H1 (cell line): ENCODE measurements at regions not wholly inside any gene's neighbourhood (a gene's known extent, or its start where the extent isn't known, plus 50 kb on each side); places are given as distances from the start of the nearest gene placed in this dataset.

Experiments used
- CTCF ChIA-PET: fragments of 300-600 bp; sonication (Branson Sonifier 250); formaldehyde crosslinking; loops from one replicate; lab custom pipeline; 2021; ENCODE audit not compliant: partially characterized antibody; lab: Charles Lee
- POLR2A ChIA-PET: fragments of 300-600 bp; sonication (Branson Sonifier 250); formaldehyde crosslinking; loops from one replicate; lab custom pipeline; 2021; ENCODE audit warnings: inconsistent platforms; ENCODE audit not compliant: partially characterized antibody; lab: Charles Lee
- DNase-seq, 2 experiments: peaks; one replicate each; pipeline versions ENCODE4 v3.0.0 to v3.0.0-alpha.2; 2010 to 2022; ENCODE audit warnings: low spot score in 2 of 2, low read depth in 1 of 2, mixed read lengths in 1 of 2
- FAIRE-seq: peaks from 2 replicates; lab custom pipeline; 2011; peaks lifted over from hg19 to GRCh38; lab: Jason Lieb, UNC
- H2AFZ ChIP-seq: 2 replicates; pipeline ENCODE4 v1.8.1; 2012; ENCODE audit warnings: low read length, inconsistent platforms
- H2AK5ac ChIP-seq: 2 replicates; pipeline ENCODE4 v1.6.1; 2013; ENCODE audit warnings: low read depth, low read length
- H2BK120ac ChIP-seq: replicated peaks from 2 replicates; pipeline ENCODE3; 2013; ENCODE audit warnings: low read depth, low read length, inconsistent platforms
- H2BK12ac ChIP-seq: 2 replicates; pipeline ENCODE4 v1.6.1; 2013; ENCODE audit warnings: low read depth, low read length
- H2BK15ac ChIP-seq: 2 replicates; pipeline ENCODE4 v1.6.1; 2013; ENCODE audit warnings: low read length
- H2BK20ac ChIP-seq: 2 replicates; pipeline ENCODE4 v1.6.1; 2013; ENCODE audit warnings: low read length
- H2BK5ac ChIP-seq: 2 replicates; pipeline ENCODE4 v1.6.1; 2013; ENCODE audit warnings: low read depth, low read length
- H3K14ac ChIP-seq: 2 replicates; pipeline ENCODE4 v1.6.1; 2013; ENCODE audit warnings: inconsistent platforms; ENCODE audit not compliant: insufficient read length
- H3K18ac ChIP-seq: 2 replicates; pipeline ENCODE4 v1.6.1; 2013; ENCODE audit warnings: low read length; ENCODE audit errors: extremely low read depth
- H3K23ac ChIP-seq: 2 replicates; pipeline ENCODE4 v1.6.1; 2013; ENCODE audit warnings: inconsistent platforms; ENCODE audit not compliant: insufficient read length
- H3K23me2 ChIP-seq: 2 replicates; pipeline ENCODE4 v1.6.1; 2013; ENCODE audit warnings: low read depth, low read length
- H3K27ac ChIP-seq: 2 replicates; pipeline ENCODE4 v1.6.1; 2011; ENCODE audit warnings: low read depth, low read length, inconsistent platforms
- H3K27me3 ChIP-seq, 4 experiments: replicated peaks in 1 of 4; 1 replicate in 1 of 4; 2 replicates in 3 of 4; pipeline versions ENCODE4 v1.6.1 to v1.8.1; 2011 to 2013; ENCODE audit warnings: low read length in 3 of 4, mild to moderate bottlenecking in 3 of 4, inconsistent platforms in 2 of 4, mixed read lengths in 2 of 4, moderate library complexity in 1 of 4; ENCODE audit not compliant: control insufficient read depth in 3 of 4, insufficient read depth in 3 of 4; ENCODE audit errors: extremely low read depth in 1 of 4
- H3K36me3 ChIP-seq, 4 experiments: 2 replicates each; pipeline versions ENCODE4 v1.6.1 to v1.8.1; 2011 to 2013; ENCODE audit warnings: mild to moderate bottlenecking in 4 of 4, low read length in 3 of 4, moderate library complexity in 2 of 4, control low read depth in 1 of 4, inconsistent platforms in 1 of 4; ENCODE audit not compliant: insufficient read depth in 4 of 4, control insufficient read depth in 2 of 4
- H3K4ac ChIP-seq: replicated peaks from 2 replicates; pipeline ENCODE3; 2013; ENCODE audit warnings: low read length, low read depth, mixed read lengths, inconsistent platforms; ENCODE audit not compliant: insufficient read length
- H3K4me1 ChIP-seq, 4 experiments: replicated peaks in 1 of 4; 1 replicate in 1 of 4; 2 replicates in 3 of 4; pipeline versions ENCODE4 v1.6.1 to v1.8.1; 2011 to 2013; ENCODE audit warnings: low read length in 3 of 4, inconsistent platforms in 2 of 4, mixed read lengths in 1 of 4; ENCODE audit not compliant: insufficient read depth in 4 of 4, control insufficient read depth in 3 of 4
- H3K4me2 ChIP-seq, 2 experiments: 2 replicates each; pipeline versions ENCODE4 v1.6.1 to v1.8.1; 2011 to 2013; ENCODE audit warnings: low read depth in 2 of 2, low read length in 2 of 2, control low read depth in 1 of 2, inconsistent platforms in 1 of 2, mild to moderate bottlenecking in 1 of 2; ENCODE audit not compliant: insufficient read depth in 1 of 2
- H3K4me3 ChIP-seq, 4 experiments: fragments of 200-600, 300-600 bp in 1 of 4; sonication (generic), shearing (Covaris generic), sonication (Bioruptor Twin) in 1 of 4; 2 replicates each; pipeline versions ENCODE4 v1.5.1 to v1.8.1; 2011 to 2016; ENCODE audit warnings: low read length in 4 of 4, low read depth in 3 of 4, control low read depth in 2 of 4, inconsistent platforms in 2 of 4, mild to moderate bottlenecking in 2 of 4, mixed read lengths in 1 of 4, moderate library complexity in 1 of 4; ENCODE audit not compliant: insufficient read depth in 2 of 4; ENCODE audit errors: extremely low read depth in 1 of 4
- H3K56ac ChIP-seq: replicated peaks from 2 replicates; pipeline ENCODE3; 2013; ENCODE audit warnings: low read depth, mild to moderate bottlenecking, mixed read lengths, low read length, inconsistent platforms; ENCODE audit not compliant: insufficient read length
- H3K79me1 ChIP-seq: 2 replicates; pipeline ENCODE4 v1.6.1; 2013; ENCODE audit warnings: low read depth, low read length, control low read depth
- H3K79me2 ChIP-seq, 2 experiments: 2 replicates each; pipeline versions ENCODE4 v1.6.1 to v1.8.1; 2012 to 2013; ENCODE audit warnings: low read length in 2 of 2, mild to moderate bottlenecking in 2 of 2, inconsistent platforms in 1 of 2; ENCODE audit not compliant: insufficient read depth in 2 of 2, control insufficient read depth in 1 of 2
- H3K9ac ChIP-seq, 4 experiments: replicated peaks in 1 of 4; 1 replicate in 1 of 4; 2 replicates in 3 of 4; pipeline versions ENCODE4 v1.6.1 to v1.8.1; 2011 to 2013; ENCODE audit warnings: low read depth in 3 of 4, low read length in 3 of 4, control low read depth in 2 of 4, mild to moderate bottlenecking in 2 of 4, moderate library complexity in 2 of 4, inconsistent platforms in 1 of 4; ENCODE audit errors: extremely low read depth in 1 of 4
- H3K9me3 ChIP-seq, 2 experiments: 2 replicates each; pipeline versions ENCODE4 v1.6.1 to v1.8.1; 2012 to 2013; ENCODE audit warnings: mild to moderate bottlenecking in 2 of 2, moderate library complexity in 2 of 2, control low read depth in 1 of 2, inconsistent platforms in 1 of 2, low read depth in 1 of 2, low read length in 1 of 2, mixed read lengths in 1 of 2; ENCODE audit not compliant: insufficient read depth in 2 of 2
- H4K20me1 ChIP-seq, 2 experiments: replicated peaks in 1 of 2; 2 replicates each; pipeline versions ENCODE3 to v1.8.1; 2011 to 2013; ENCODE audit warnings: inconsistent platforms in 2 of 2, low read length in 2 of 2, mild to moderate bottlenecking in 1 of 2; ENCODE audit not compliant: insufficient read depth in 2 of 2, control insufficient read depth in 1 of 2
- H4K5ac ChIP-seq: 2 replicates; pipeline ENCODE4 v1.6.1; 2013; ENCODE audit warnings: low read length, low read depth, mixed read lengths, inconsistent platforms; ENCODE audit not compliant: insufficient read length
- H4K8ac ChIP-seq: 2 replicates; pipeline ENCODE4 v1.8.0; 2013; ENCODE audit warnings: mild to moderate bottlenecking, moderate library complexity, low read length, inconsistent platforms; ENCODE audit not compliant: insufficient read depth; ENCODE audit errors: extremely low read depth
- H4K91ac ChIP-seq: replicated peaks from 2 replicates; pipeline ENCODE3; 2013; ENCODE audit warnings: low read length, mixed read lengths, inconsistent platforms; ENCODE audit not compliant: insufficient read length
- NRF1 ChIP-seq: IDR thresholded peaks from 2 replicates; pipeline ENCODE4 v1.6.1; 2011; ENCODE audit warnings: mild to moderate bottlenecking, low read depth, low read length, improper control_type of control experiment
- RFX5 ChIP-seq: IDR thresholded peaks from 2 replicates; pipeline ENCODE4 v1.6.1; 2011; ENCODE audit warnings: low read depth, low read length, improper control_type of control experiment, borderline replicate concordance
- SP2 ChIP-seq: IDR thresholded peaks from 2 replicates; pipeline ENCODE4 v1.6.1; 2012; ENCODE audit warnings: mild to moderate bottlenecking, low read length, inconsistent platforms
- WGBS, 2 experiments: shearing (Covaris generic) in 1 of 2; methylation state at CpG; one replicate each; pipeline versions ENCODE4 v1.1.6 to v1.1.7; 2013 to 2015; ENCODE audit warnings: low lambda C conversion rate in 2 of 2, mixed read lengths in 2 of 2, inconsistent platforms in 1 of 2, low coverage in 1 of 2, missing lambda C conversion rate in 1 of 2; ENCODE audit not compliant: insufficient replicate concordance in 2 of 2, insufficient coverage in 1 of 2, insufficient read length in 1 of 2; ENCODE audit errors: extremely low coverage in 1 of 2, missing lambda C conversion rate in 1 of 2; 5-methylcytosine and 5-hydroxymethylcytosine counted together

GRCh38 chr11:15776366-15776765 is 580.0 kb downstream of the SOX6 start:
- Histone ChIP-seq H4K5ac (no peak overlapping the region), H3K4me2 (no peak overlapping the region), H3K27me3 (no peaks in the 10 kb centered on the region), H2BK20ac (no peak overlapping the region), H3K9ac (no peak overlapping the region), H2BK5ac (no peak overlapping the region), H4K91ac (no peak overlapping the region), H3K9me3 (no peaks in the 10 kb centered on the region), H3K4me1 (no peaks in the 10 kb centered on the region), H2BK12ac (no peak overlapping the region), H3K23ac (no peak overlapping the region), H3K23me2 (no peaks in the 10 kb centered on the region), H2AK5ac (no peak overlapping the region), H2BK15ac (no peak overlapping the region), H3K79me2 (no peaks in the 10 kb centered on the region), H3K18ac (no peak overlapping the region), H3K36me3 (no peaks in the 10 kb centered on the region), H3K79me1 (no peaks in the 10 kb centered on the region), H2BK120ac (no peak overlapping the region), H3K4me3 (no peak overlapping the region), H3K4ac (no peak overlapping the region), H3K56ac (no peak overlapping the region), H4K20me1 (no peaks in the 10 kb centered on the region), H2AFZ (no peak overlapping the region), H3K27ac (no peak overlapping the region), H4K8ac (no peak overlapping the region), H3K14ac (no peak overlapping the region)
- DNase-seq (no peak), FAIRE-seq (no peak)
- POLR2A ChIA-PET, result no interaction called here
- 71% methylated on average over 1 of the region's 1 CpG; no CpG with 5 or more reads in 1 of the 2 experiments for WGBS, 2 experiments
- CTCF ChIA-PET, result interaction anchor here (1.1 to 6.2 kb wide), 3 partner anchors 50 to 147 kb away, joined by 3 to 28 read pairs (median 6); no protein-coding TSS in a partner anchor
- TF ChIP-seq NRF1, result no peak
- TF ChIP-seq RFX5, result no peak
- TF ChIP-seq SP2, result no peak
